ENCODE measurements at regions not wholly inside any gene's neighbourhood (a gene's known extent, or its start where the extent isn't known, plus 50 kb on each side); places are given as distances from the start of the nearest gene placed in this dataset.

DNA sequence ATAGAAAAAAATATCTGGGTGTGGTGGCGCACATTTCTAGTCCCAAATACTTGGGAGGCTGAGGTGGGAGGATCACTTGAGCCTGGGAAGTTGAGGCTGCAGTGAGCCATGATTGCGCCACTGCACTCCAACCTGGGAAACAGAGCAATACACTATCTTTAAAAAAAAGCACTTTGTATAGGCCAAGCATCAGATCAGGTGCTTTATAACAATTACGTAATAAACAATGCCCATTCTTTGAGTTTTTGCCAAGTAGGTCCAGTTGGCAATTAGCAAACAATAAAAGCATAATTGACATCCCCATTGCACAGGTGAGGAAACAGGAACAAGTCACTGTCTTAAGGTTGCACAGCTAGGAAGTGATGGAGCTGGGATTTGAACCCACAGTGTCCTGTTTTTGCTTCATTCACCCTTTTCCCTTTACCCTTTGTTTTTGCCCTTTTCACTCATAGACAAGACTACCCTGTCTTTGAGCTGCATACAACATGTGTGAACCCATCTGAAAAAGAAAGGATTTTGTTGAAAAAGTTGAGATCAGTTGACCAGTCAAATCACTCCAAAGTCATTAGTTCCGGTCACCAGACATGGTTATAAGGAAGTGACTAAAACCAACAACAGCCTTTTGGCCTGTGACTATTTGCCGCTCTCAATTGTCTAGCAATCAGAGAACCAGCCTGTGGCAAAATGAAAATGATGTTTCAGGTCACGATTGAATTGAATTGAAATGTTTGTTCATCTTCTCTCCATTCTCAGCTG, 303.6 kb downstream of the TFAP2C start:
- H3K9me3 ChIP-seq: no peaks in the 10 kb centered on the region
- H3K27ac ChIP-seq: no peak overlapping the region
- no peak for DNase-seq
- no peaks in the 10 kb centered on the region for H3K36me3 ChIP-seq
- H3K4me3 ChIP-seq: no peak overlapping the region
- H3K4me1 ChIP-seq: no peaks in the 10 kb centered on the region
- TF ChIP-seq, protein P1, sequence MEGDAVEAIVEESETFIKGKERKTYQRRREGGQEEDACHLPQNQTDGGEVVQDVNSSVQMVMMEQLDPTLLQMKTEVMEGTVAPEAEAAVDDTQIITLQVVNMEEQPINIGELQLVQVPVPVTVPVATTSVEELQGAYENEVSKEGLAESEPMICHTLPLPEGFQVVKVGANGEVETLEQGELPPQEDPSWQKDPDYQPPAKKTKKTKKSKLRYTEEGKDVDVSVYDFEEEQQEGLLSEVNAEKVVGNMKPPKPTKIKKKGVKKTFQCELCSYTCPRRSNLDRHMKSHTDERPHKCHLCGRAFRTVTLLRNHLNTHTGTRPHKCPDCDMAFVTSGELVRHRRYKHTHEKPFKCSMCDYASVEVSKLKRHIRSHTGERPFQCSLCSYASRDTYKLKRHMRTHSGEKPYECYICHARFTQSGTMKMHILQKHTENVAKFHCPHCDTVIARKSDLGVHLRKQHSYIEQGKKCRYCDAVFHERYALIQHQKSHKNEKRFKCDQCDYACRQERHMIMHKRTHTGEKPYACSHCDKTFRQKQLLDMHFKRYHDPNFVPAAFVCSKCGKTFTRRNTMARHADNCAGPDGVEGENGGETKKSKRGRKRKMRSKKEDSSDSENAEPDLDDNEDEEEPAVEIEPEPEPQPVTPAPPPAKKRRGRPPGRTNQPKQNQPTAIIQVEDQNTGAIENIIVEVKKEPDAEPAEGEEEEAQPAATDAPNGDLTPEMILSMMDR (IDR thresholded peaks at IDR 0.05): no peak
- intact Hi-C loops (cut with DNase I): no loop called here
- peaks cover 38% of the 10 kb centered on the region for H3K27me3 ChIP-seq
- no peak for ATAC-seq

DNA sequence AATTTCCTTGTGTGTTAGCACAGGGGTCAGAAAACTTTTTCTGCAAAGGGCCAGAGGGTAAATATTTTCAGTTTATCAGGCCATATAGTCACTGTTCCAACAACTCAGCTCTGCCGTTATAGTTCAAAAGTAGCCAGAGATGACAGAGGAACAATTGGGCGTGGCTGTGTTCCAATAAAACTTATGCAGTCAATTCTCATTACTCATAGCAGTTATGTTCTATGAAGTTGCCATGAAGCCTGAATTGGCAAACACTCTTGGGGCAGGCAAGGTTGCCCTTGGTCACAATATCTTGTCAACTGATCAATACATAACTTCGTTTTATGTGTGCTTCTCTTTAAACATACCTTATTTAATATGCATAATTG, 304.2 kb downstream of the TFAP2C start:
- Histone ChIP-seq H3K4me1 (no peaks in the 10 kb centered on the region), H3K27me3 (peaks cover 32% of the 10 kb centered on the region), H3K9me3 (no peaks in the 10 kb centered on the region), H3K4me3 (no peak overlapping the region), H3K36me3 (no peaks in the 10 kb centered on the region), H3K27ac (no peak overlapping the region)
- intact Hi-C loops (cut with DNase I): no loop called here
- TF ChIP-seq, protein P1 (IDR thresholded peaks at IDR 0.05): no peak
- ATAC-seq (no peak), DNase-seq (no peak)

DNA sequence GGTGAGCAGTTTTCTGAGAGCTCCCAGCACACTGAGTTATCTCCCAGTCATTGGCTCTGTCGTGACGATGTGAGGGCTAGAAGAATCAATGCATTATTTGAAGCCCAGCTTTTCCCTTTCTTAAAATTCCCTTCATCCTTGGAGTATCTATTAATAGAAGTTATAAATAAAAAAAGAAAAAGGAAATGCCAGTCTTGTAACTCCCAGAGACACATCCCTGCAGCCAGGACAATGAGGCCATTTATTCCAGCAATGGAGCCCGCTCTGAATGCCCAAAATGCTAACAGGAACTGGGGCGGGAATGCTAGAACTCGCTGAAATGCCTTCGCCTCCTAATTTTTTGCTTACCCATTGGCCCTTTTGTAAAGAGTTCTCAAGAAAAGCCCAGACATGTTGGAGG, 305.8 kb downstream of the TFAP2C start:
- no peak overlapping the region for H3K27ac ChIP-seq
- H3K36me3 ChIP-seq: no peaks in the 10 kb centered on the region
- TF ChIP-seq, protein P1 (IDR thresholded peaks at IDR 0.05): no peak
- H3K27me3 ChIP-seq: peaks cover 21% of the 10 kb centered on the region
- no peaks in the 10 kb centered on the region for H3K4me1 ChIP-seq
- no peak overlapping the region for H3K4me3 ChIP-seq
- intact Hi-C loops (cut with DNase I): no loop called here
- no peak for DNase-seq
- ATAC-seq: no peak
- H3K9me3 ChIP-seq: no peaks in the 10 kb centered on the region

DNA sequence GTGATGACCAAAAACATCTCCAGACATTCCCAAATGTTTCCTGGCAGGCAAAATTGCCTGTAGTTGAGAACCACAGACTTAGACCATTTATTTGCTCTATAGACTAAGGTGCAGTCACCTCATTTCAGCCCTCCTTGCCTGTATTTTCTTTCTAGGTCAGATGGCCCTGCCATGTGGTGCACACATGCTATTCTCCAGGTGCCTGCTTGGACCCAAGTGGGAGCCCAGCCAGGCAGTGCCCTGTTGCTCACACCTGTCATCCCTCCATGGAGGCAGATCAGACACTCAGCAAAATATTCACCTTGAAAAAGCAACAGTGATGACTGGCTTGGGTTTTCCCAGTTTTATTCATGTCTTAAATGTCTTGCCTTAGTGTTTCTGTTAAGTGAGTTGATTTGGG, 311.4 kb downstream of the TFAP2C start:
- Histone ChIP-seq H3K4me3 (no peak overlapping the region), H3K27ac (no peak overlapping the region), H3K9me3 (no peaks in the 10 kb centered on the region), H3K4me1 (no peaks in the 10 kb centered on the region), H3K27me3 (peaks cover 4% of the 10 kb centered on the region), H3K36me3 (no peaks in the 10 kb centered on the region)
- no peak for DNase-seq
- TF ChIP-seq, protein P1 (IDR thresholded peaks at IDR 0.05): no peak
- no peak for ATAC-seq
- intact Hi-C loops (cut with DNase I): no loop called here

DNA sequence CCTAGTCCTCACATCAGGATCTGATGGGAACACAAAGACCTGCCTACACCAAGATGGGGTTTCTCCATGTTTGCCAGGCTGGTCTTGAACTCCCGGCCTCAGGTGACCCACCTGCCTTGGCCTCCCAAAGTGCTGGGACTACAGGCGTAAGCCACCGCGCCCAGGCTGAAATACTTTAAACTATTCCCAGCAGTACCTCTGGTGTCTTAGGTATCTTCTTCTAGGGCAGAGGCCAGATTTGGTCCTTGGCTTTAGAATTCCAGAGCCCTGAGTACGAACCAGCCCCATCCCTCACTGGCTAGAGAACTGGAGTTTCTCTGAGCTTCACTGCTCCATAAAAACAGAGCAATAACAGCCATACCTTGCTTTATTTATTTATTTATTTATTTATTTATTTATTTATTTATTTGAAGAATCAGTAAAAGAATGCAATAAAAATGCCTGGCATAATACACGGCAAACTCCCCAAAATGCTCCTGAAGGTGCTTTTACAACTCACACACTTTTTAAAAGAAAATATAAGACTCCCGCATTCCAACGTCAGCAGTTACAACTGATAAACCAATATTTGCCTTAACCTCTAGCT, 312.1 kb downstream of the TFAP2C start:
- Histone ChIP-seq H3K27me3 (peaks cover 10% of the 10 kb centered on the region), H3K4me1 (no peaks in the 10 kb centered on the region), H3K9me3 (no peaks in the 10 kb centered on the region), H3K27ac (no peak overlapping the region), H3K36me3 (no peaks in the 10 kb centered on the region), H3K4me3 (no peak overlapping the region)
- no peak for ATAC-seq
- TF ChIP-seq, protein P1 (IDR thresholded peaks at IDR 0.05): no peak
- intact Hi-C loops (cut with DNase I): no loop called here
- DNase-seq: no peak

Data from upper lobe of right lung (tissue), 1 donor.